PFSK-1 (cell line): ENCODE measurements at regions not wholly inside any gene's neighbourhood (a gene's known extent, or its start where the extent isn't known, plus 50 kb on each side); places are given as distances from the start of the nearest gene placed in this dataset.

Source experiments
- FOXP2 ChIP-seq: optimal IDR thresholded peaks from 2 replicates; pipeline ENCODE3; 2011; ENCODE audit warnings: borderline replicate concordance, control low read depth, inconsistent platforms; ENCODE audit not compliant: insufficient read depth; ENCODE audit errors: extremely low read length, extremely low read depth
- POLR2AphosphoS5 ChIP-seq: IDR thresholded peaks from 2 replicates; pipeline ENCODE4 v1.6.1; 2012; ENCODE audit warnings: low read depth, mild to moderate bottlenecking, control low read depth, low read length, moderate library complexity
- REST ChIP-seq, 2 experiments: IDR thresholded peaks; 2 replicates each; pipeline versions ENCODE4 v1.6.1 to v1.8.0; 2011 to 2012; ENCODE audit warnings: low read depth in 2 of 2, low read length in 2 of 2, control low read depth in 1 of 2, inconsistent platforms in 1 of 2, mild to moderate bottlenecking in 1 of 2, moderate library complexity in 1 of 2; ENCODE audit not compliant: insufficient read depth in 1 of 2
- SIN3A ChIP-seq: IDR thresholded peaks from 2 replicates; pipeline ENCODE4 v1.6.1; 2012; ENCODE audit warnings: mild to moderate bottlenecking, low read length, moderate library complexity, borderline replicate concordance; ENCODE audit not compliant: insufficient read depth
- TAF1 ChIP-seq: IDR thresholded peaks from 2 replicates; pipeline ENCODE4 v1.6.1; 2012; ENCODE audit warnings: low read length, control low read depth, borderline replicate concordance; ENCODE audit not compliant: insufficient read depth

DNA sequence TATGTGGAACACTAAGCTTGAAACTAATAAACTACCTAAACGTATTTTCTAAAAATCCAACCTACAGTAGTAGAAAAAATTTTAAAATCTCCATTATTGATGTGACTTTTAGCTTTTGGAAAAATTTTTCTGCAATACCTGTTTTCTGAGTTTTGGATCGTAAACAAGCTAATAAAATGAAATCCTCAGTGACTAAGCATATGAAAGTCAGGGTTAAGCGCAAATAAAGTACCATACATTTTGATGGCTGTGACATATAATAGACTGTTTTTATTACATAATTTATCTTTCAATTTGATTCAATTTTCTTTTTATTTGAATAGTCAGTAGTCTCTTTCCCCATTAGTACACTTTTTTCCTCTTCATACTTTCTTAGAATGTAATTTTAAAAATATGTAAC lies 683.6 kb downstream of the NUP35 start:
- TF ChIP-seq SIN3A (no peak), POLR2AphosphoS5 (no peak), TAF1 (no peak), FOXP2 (no peak), REST (IDR thresholded peaks at IDR 0.05; ENCODE audit: insufficient read depth in 1 of 2, low read depth in 2 of 2, low read length in 2 of 2) (no peak)

GRCh38 chr2:183809404-183809803 lies 685.2 kb downstream of the NUP35 start:
- TF ChIP-seq FOXP2: no peak
- no peak for TF ChIP-seq SIN3A
- TF ChIP-seq POLR2AphosphoS5: no peak
- TF ChIP-seq TAF1: no peak
- no peak for TF ChIP-seq REST (IDR thresholded peaks at IDR 0.05; ENCODE audit: insufficient read depth in 1 of 2, low read depth in 2 of 2, low read length in 2 of 2)

GRCh38 chr2:183811281-183811680 lies 687.0 kb downstream of the NUP35 start:
- TF ChIP-seq FOXP2 (no peak), REST (IDR thresholded peaks at IDR 0.05; ENCODE audit: insufficient read depth in 1 of 2, low read depth in 2 of 2, low read length in 2 of 2) (no peak), TAF1 (no peak), POLR2AphosphoS5 (no peak), SIN3A (no peak)

- TF ChIP-seq SIN3A (no peak), FOXP2 (no peak), POLR2AphosphoS5 (no peak), REST (IDR thresholded peaks at IDR 0.05; ENCODE audit: insufficient read depth in 1 of 2, low read depth in 2 of 2, low read length in 2 of 2) (no peak)
These were observed 687.8 kb downstream of the NUP35 start for GRCh38 chr2:183812091-183812490.

- no peak for TF ChIP-seq TAF1
- TF ChIP-seq FOXP2: no peak
- no peak for TF ChIP-seq SIN3A
- TF ChIP-seq REST (IDR thresholded peaks at IDR 0.05; ENCODE audit: insufficient read depth in 1 of 2, low read depth in 2 of 2, low read length in 2 of 2): no peak
- no peak for TF ChIP-seq POLR2AphosphoS5
These were observed 701.5 kb downstream of the NUP35 start for GRCh38 chr2:183825710-183826109.
